ENCODE measurements at regions not wholly inside any gene's neighbourhood (a gene's known extent, or its start where the extent isn't known, plus 50 kb on each side); places are given as distances from the start of the nearest gene placed in this dataset.
"Not testable (repeated sequence)": the region's sequence is repeated elsewhere in the genome, so short reads cannot be mapped to it uniquely, and the experiment has no call there.

- TF ChIP-seq CTCF (IDR thresholded peaks at IDR 0.05; ENCODE audit: low read depth, low read length): no peak
- no peak overlapping the region for H3K4me3 ChIP-seq (ENCODE audit: low read depth, low read length)
- no peak for DNase-seq (ENCODE audit: low read depth, low spot score)
- CTCF ChIA-PET: no interaction called here
- no peak overlapping the region for H3K27ac ChIP-seq (ENCODE audit: low read depth, low read length)
- H3K9me3 ChIP-seq (ENCODE audit: control insufficient read depth, insufficient read depth, low read length): peaks cover 3% of the 10 kb centered on the region; the same call in 1 of the 2 replicates
- POLR2A ChIA-PET: no interaction called here
- no peaks in the 10 kb centered on the region for H3K27me3 ChIP-seq (ENCODE audit: control insufficient read depth, insufficient read depth, low read length)
Measured at GRCh38 chr5:39691993-39692392, 267.2 kb upstream of the DAB2 start.

- DNase-seq (ENCODE audit: low read depth, low spot score): no peak
- no peak overlapping the region for H3K4me3 ChIP-seq (ENCODE audit: low read depth, low read length)
- ChIA-PET CTCF (no interaction called here), POLR2A (interaction anchor here (0.7 kb wide), 1 partner anchor 584 kb away, joined by 3 read pairs; no protein-coding TSS in a partner anchor)
- peaks cover 3% of the 10 kb centered on the region; the same call in 1 of the 2 replicates for H3K9me3 ChIP-seq (ENCODE audit: control insufficient read depth, insufficient read depth, low read length)
- no peak for TF ChIP-seq CTCF (IDR thresholded peaks at IDR 0.05; ENCODE audit: low read depth, low read length)
- no peak overlapping the region for H3K27ac ChIP-seq (ENCODE audit: low read depth, low read length)
- no peaks in the 10 kb centered on the region for H3K27me3 ChIP-seq (ENCODE audit: control insufficient read depth, insufficient read depth, low read length)
Measured at GRCh38 chr5:39691136-39691535, 266.4 kb upstream of the DAB2 start.

GRCh38 chr5:39689919-39690318 is 265.1 kb upstream of the DAB2 start:
- Histone ChIP-seq H3K27ac (ENCODE audit: low read depth, low read length) (no peak overlapping the region), H3K4me3 (ENCODE audit: low read depth, low read length) (no peak overlapping the region), H3K27me3 (ENCODE audit: control insufficient read depth, insufficient read depth, low read length) (no peaks in the 10 kb centered on the region), H3K9me3 (ENCODE audit: control insufficient read depth, insufficient read depth, low read length) (peaks cover 3% of the 10 kb centered on the region; the same call in 1 of the 2 replicates)
- CTCF ChIA-PET: no interaction called here
- POLR2A ChIA-PET: no interaction called here
- TF ChIP-seq CTCF (IDR thresholded peaks at IDR 0.05; ENCODE audit: low read depth, low read length): no peak
- no peak for DNase-seq (ENCODE audit: low read depth, low spot score)

- H3K9me3 ChIP-seq (ENCODE audit: control insufficient read depth, insufficient read depth, low read length); CTCF ChIA-PET; DNase-seq (ENCODE audit: low read depth, low spot score); POLR2A ChIA-PET; H3K27ac ChIP-seq (ENCODE audit: low read depth, low read length); H3K4me3 ChIP-seq (ENCODE audit: low read depth, low read length); H3K27me3 ChIP-seq (ENCODE audit: control insufficient read depth, insufficient read depth, low read length): not testable (repeated sequence)
Measured at GRCh38 chr5:39687924-39688323, 263.1 kb upstream of the DAB2 start.

GRCh38 chr5:39680213-39680612 is 255.4 kb upstream of the DAB2 start:
- no peak overlapping the region for H3K4me3 ChIP-seq (ENCODE audit: low read depth, low read length)
- no peak overlapping the region for H3K27ac ChIP-seq (ENCODE audit: low read depth, low read length)
- H3K9me3 ChIP-seq (ENCODE audit: control insufficient read depth, insufficient read depth, low read length): no peaks in the 10 kb centered on the region
- CTCF ChIA-PET: no interaction called here
- no peaks in the 10 kb centered on the region for H3K27me3 ChIP-seq (ENCODE audit: control insufficient read depth, insufficient read depth, low read length)
- TF ChIP-seq CTCF (IDR thresholded peaks at IDR 0.05; ENCODE audit: low read depth, low read length): no peak
- no peak for DNase-seq (ENCODE audit: low read depth, low spot score)
- POLR2A ChIA-PET: no interaction called here

GRCh38 chr5:39678534-39678933 is 253.8 kb upstream of the DAB2 start:
- Histone ChIP-seq H3K9me3 (ENCODE audit: control insufficient read depth, insufficient read depth, low read length) (no peaks in the 10 kb centered on the region), H3K27me3 (ENCODE audit: control insufficient read depth, insufficient read depth, low read length) (no peaks in the 10 kb centered on the region), H3K4me3 (ENCODE audit: low read depth, low read length) (no peak overlapping the region), H3K27ac (ENCODE audit: low read depth, low read length) (no peak overlapping the region)
- no peak for DNase-seq (ENCODE audit: low read depth, low spot score)
- CTCF ChIA-PET: interaction anchor here (0.7 to 1.4 kb wide), 2 partner anchors 445 to 1010 kb away, joined by 3 read pairs; no protein-coding TSS in a partner anchor
- TF ChIP-seq CTCF (IDR thresholded peaks at IDR 0.05; ENCODE audit: low read depth, low read length): no peak
- POLR2A ChIA-PET: no interaction called here

Measured in AG04450 (cell line).